ENCODE measurements at regions not wholly inside any gene's neighbourhood (a gene's known extent, or its start where the extent isn't known, plus 50 kb on each side); places are given as distances from the start of the nearest gene placed in this dataset.

GRCh38 chr16:11476676-11477075 lies 110.0 kb downstream of the LITAF start:
- DNase-seq: no peak

GRCh38 chr16:11478431-11479119 lies 108.1 kb downstream of the LITAF start:
- DNase-seq: no peak

GRCh38 chr16:11479916-11480315 lies 106.8 kb downstream of the LITAF start:
- DNase-seq: no peak

- no peak for DNase-seq
Measured at GRCh38 chr16:11480634-11481033, 106.1 kb downstream of the LITAF start.

GRCh38 chr16:11481987-11482386 lies 104.7 kb downstream of the LITAF start:
- DNase-seq: no peak

GRCh38 chr16:11482946-11483748 lies 103.6 kb downstream of the LITAF start:
- no peak for DNase-seq

- no peak for DNase-seq
Measured at GRCh38 chr16:11484691-11485258, 101.9 kb downstream of the LITAF start.

- DNase-seq: no peak
Measured at GRCh38 chr16:11485676-11486075, 101.0 kb downstream of the LITAF start.

- DNase-seq: no peak
Measured at GRCh38 chr16:11487289-11487688, 99.4 kb downstream of the LITAF start.

GRCh38 chr16:11488304-11488703 lies 98.4 kb downstream of the LITAF start:
- no peak for DNase-seq

- no peak for DNase-seq
Measured at GRCh38 chr16:11491524-11491923, 95.2 kb downstream of the LITAF start.

GRCh38 chr16:11492808-11493530 lies 93.8 kb downstream of the LITAF start:
- no peak for DNase-seq

GRCh38 chr16:11493531-11493929 lies 93.2 kb downstream of the LITAF start:
- no peak for DNase-seq

- DNase-seq: no peak
Measured at GRCh38 chr16:11494029-11494428, 92.7 kb downstream of the LITAF start.

- DNase-seq: no peak
Measured at GRCh38 chr16:11494433-11494832, 92.3 kb downstream of the LITAF start.

- DNase-seq: no peak
Measured at GRCh38 chr16:11495066-11495407, 91.7 kb downstream of the LITAF start.

All from activated CD8-positive, alpha-beta memory T cell treated with anti-CD3 and anti-CD28 coated beads for 24 hours (primary cell).